ENCODE measurements at regions not wholly inside any gene's neighbourhood (a gene's known extent, or its start where the extent isn't known, plus 50 kb on each side); places are given as distances from the start of the nearest gene placed in this dataset.

- no peak for TF ChIP-seq POLR2AphosphoS5 (IDR thresholded peaks at IDR 0.05; ENCODE audit: low read depth, low read length)
- TF ChIP-seq TAF1 (IDR thresholded peaks at IDR 0.05; ENCODE audit: borderline replicate concordance, insufficient read depth, low read length), result no peak
- no peak for TF ChIP-seq FOXP2 (optimal IDR thresholded peaks at IDR 0.05; ENCODE audit: borderline replicate concordance, extremely low read depth, extremely low read length, insufficient read depth)
Observed at GRCh38 chr4:24646798-24647460, 62.6 kb upstream of the DHX15 start.

GRCh38 chr4:24650849-24651640 is 66.7 kb upstream of the DHX15 start:
- TF ChIP-seq FOXP2 (optimal IDR thresholded peaks at IDR 0.05; ENCODE audit: borderline replicate concordance, extremely low read depth, extremely low read length, insufficient read depth) (no peak), SIN3A (IDR thresholded peaks at IDR 0.05; ENCODE audit: borderline replicate concordance, insufficient read depth, low read length) (no peak)

GRCh38 chr4:24655326-24655725 is 71.0 kb upstream of the DHX15 start:
- no peak for TF ChIP-seq REST (IDR thresholded peaks at IDR 0.05; ENCODE audit: insufficient read depth in 1 of 2, low read depth in 2 of 2, low read length in 2 of 2)
- TF ChIP-seq POLR2AphosphoS5 (IDR thresholded peaks at IDR 0.05; ENCODE audit: low read depth, low read length), result no peak
- no peak for TF ChIP-seq TAF1 (IDR thresholded peaks at IDR 0.05; ENCODE audit: borderline replicate concordance, insufficient read depth, low read length)
- TF ChIP-seq FOXP2 (optimal IDR thresholded peaks at IDR 0.05; ENCODE audit: borderline replicate concordance, extremely low read depth, extremely low read length, insufficient read depth), result no peak
- TF ChIP-seq SIN3A (IDR thresholded peaks at IDR 0.05; ENCODE audit: borderline replicate concordance, insufficient read depth, low read length), result no peak

GRCh38 chr4:24655971-24656370 is 71.6 kb upstream of the DHX15 start:
- TF ChIP-seq POLR2AphosphoS5 (IDR thresholded peaks at IDR 0.05; ENCODE audit: low read depth, low read length), result no peak

GRCh38 chr4:24656906-24657305 is 72.6 kb upstream of the DHX15 start:
- no peak for TF ChIP-seq SIN3A (IDR thresholded peaks at IDR 0.05; ENCODE audit: borderline replicate concordance, insufficient read depth, low read length)
- no peak for TF ChIP-seq POLR2AphosphoS5 (IDR thresholded peaks at IDR 0.05; ENCODE audit: low read depth, low read length)
- TF ChIP-seq FOXP2 (optimal IDR thresholded peaks at IDR 0.05; ENCODE audit: borderline replicate concordance, extremely low read depth, extremely low read length, insufficient read depth), result no peak
- no peak for TF ChIP-seq TAF1 (IDR thresholded peaks at IDR 0.05; ENCODE audit: borderline replicate concordance, insufficient read depth, low read length)
- TF ChIP-seq REST (IDR thresholded peaks at IDR 0.05; ENCODE audit: insufficient read depth in 1 of 2, low read depth in 2 of 2, low read length in 2 of 2), result no peak

- no peak for TF ChIP-seq SIN3A (IDR thresholded peaks at IDR 0.05; ENCODE audit: borderline replicate concordance, insufficient read depth, low read length)
- TF ChIP-seq REST (IDR thresholded peaks at IDR 0.05; ENCODE audit: insufficient read depth in 1 of 2, low read depth in 2 of 2, low read length in 2 of 2), result no peak
- TF ChIP-seq TAF1 (IDR thresholded peaks at IDR 0.05; ENCODE audit: borderline replicate concordance, insufficient read depth, low read length), result no peak
- TF ChIP-seq POLR2AphosphoS5 (IDR thresholded peaks at IDR 0.05; ENCODE audit: low read depth, low read length), result no peak
- no peak for TF ChIP-seq FOXP2 (optimal IDR thresholded peaks at IDR 0.05; ENCODE audit: borderline replicate concordance, extremely low read depth, extremely low read length, insufficient read depth)
Observed at GRCh38 chr4:24657768-24658617, 73.6 kb upstream of the DHX15 start.

All from PFSK-1 (cell line).